Activated naive CD4-positive, alpha-beta T cell treated with anti-CD3 and anti-CD28 coated beads, Interleukin-2, amount 50 U/mL, for 16 hours (primary cell): ENCODE measurements at regions not wholly inside any gene's neighbourhood (a gene's known extent, or its start where the extent isn't known, plus 50 kb on each side); places are given as distances from the start of the nearest gene placed in this dataset.
"Not testable (repeated sequence)": the region's sequence is repeated elsewhere in the genome, so short reads cannot be mapped to it uniquely, and the experiment has no call there.

ENCODE experiments used
- DNase-seq: peaks from one replicate; pipeline ENCODE4 v3.0.0-alpha.2; 2020

- DNase-seq: no peak
Measured at GRCh38 chr1:201639826-201640225, 100.9 kb downstream of the NAV1 start.

DNA sequence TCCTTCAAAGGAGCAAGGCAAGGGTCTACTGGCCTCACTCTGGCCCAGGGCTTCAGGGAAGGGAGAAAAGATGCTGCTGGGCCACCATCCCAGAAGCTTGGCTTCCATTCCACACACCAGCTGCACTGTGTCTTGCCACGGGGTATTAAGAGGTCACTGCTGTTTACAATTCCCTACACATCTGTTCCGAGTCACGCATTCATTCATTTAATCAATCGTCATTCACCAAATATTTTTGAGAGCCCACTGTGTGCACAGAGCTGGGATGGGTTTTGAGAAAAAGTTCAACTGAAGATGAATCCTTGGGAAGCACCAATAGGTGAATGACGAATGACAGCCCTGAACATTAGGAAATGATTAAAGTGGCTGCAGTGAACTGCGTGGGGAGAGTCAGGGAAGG is 101.7 kb downstream of the NAV1 start:
- DNase-seq: no peak

DNA sequence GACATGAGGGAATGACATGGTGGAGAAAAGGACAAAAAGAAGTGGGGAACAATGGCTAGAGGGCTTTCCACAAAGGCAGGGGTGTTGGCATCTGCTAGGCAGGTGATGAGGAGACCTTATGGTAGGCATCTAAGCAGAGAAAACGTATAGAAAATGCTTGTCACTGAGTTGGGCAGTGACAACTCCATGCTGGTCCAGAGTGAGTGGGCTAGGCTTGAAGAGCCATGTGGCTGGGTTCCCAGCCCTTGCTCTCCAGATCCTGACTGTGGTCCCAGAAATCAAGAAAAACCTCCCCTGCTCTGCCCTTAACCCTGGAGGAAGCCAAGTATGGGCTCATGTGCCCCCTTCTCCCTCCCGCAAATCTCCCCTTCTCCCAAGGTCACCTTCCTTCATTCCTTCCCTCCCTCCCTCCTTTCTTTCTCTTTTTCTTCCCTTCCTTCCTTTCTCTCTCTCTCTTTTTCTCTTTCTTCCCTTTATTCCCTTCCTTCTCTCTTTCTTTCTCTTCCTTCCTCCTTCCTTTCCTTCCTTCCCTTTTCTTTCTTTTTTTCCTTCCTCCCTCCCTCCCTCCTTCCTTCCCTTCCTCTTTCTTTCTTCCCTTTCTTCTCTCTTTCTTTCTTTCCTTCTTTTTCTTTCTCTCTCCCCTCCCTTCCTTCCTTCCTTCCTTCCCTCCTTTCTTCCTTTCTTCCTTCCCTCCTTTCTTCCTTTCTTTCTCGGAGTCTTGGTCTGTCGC is 102.8 kb downstream of the NAV1 start:
- no peak for DNase-seq

GRCh38 chr1:201643835-201644104 is 104.8 kb downstream of the NAV1 start:
- DNase-seq: no peak

DNA sequence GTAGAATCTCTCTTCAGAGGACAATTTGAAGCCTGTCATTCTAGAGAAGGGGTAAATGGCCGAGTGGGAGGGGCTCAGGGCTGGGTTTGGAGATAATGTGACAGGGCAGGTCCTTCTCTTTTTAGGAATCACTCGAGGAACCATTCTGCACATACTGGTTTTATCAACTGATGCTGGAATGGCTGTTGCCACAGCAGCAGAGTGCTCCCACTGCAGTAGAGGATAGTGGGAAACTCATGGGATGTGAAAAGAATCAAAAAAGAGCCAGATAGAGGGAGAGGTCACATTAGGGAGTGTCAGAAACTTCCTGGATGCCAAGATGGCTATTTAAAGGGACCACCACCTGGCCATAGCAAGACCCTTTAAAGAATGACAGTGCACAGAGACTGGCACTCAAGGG is 105.3 kb downstream of the NAV1 start:
- DNase-seq: no peak

GRCh38 chr1:201645000-201645399 is 106.1 kb downstream of the NAV1 start:
- not testable (repeated sequence) for DNase-seq

DNA sequence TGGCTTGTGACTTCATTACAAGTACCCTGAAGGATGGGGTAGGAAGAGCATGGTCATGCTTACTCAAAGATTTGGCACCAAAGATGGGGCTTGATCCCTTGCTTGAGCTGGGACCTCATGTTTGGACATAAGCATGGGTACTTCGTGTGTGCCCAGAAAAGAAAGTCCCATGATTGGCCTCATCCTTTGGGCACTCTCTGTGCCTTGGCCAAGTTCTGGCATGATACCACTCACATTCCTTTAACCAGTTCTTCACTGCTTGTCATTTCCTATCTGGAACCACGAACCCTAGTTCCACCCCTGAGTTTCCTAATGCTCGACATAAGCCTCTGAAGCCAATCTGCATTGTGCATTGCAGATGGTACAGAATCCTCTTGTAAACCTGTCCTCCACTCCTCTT is 107.0 kb downstream of the NAV1 start:
- no peak for DNase-seq

GRCh38 chr1:201646411-201647022 is 107.6 kb downstream of the NAV1 start:
- no peak for DNase-seq

- DNase-seq: no peak
Measured at GRCh38 chr1:201647094-201647493, 108.2 kb downstream of the NAV1 start.

DNA sequence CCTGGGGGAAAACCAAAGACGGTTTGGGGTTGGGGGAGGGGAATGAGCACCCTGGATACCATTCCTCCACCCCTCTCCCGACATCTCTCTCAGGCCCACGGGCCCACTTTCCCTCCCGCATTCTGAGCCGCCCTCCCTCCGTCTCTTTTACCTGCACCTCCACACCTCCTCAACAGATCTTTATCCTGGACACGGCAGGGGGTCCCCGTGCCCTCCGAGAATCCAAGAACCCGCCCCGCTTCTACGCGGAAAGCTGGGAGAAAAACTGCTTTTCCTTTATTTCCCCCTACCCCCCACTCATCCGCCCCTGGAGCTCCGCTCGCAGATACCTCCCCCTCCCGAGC is 108.8 kb downstream of the NAV1 start:
- DNase-seq: no peak

- DNase-seq: no peak
Measured at GRCh38 chr1:201648066-201648906, 109.4 kb downstream of the NAV1 start.

- no peak for DNase-seq
Measured at GRCh38 chr1:201648907-201649721, 110.2 kb downstream of the NAV1 start.

GRCh38 chr1:201649761-201650622 is 111.1 kb downstream of the NAV1 start:
- DNase-seq: no peak

DNA sequence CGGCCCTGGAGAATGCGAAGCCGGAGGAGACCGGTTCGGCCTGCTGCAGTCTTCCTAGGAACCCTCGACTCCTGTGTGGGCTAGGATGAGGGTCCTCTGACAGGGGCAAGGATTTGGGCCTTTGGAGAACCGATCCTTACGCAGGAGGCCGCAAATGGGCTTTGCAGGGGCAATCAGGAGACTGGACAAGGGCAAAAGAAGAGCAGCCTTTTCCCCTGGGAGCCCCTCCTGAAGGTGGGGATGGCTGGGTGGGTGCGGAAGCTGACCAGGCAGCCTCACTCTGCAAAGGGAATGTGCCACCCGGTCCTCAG is 111.7 kb downstream of the NAV1 start:
- no peak for DNase-seq

DNA sequence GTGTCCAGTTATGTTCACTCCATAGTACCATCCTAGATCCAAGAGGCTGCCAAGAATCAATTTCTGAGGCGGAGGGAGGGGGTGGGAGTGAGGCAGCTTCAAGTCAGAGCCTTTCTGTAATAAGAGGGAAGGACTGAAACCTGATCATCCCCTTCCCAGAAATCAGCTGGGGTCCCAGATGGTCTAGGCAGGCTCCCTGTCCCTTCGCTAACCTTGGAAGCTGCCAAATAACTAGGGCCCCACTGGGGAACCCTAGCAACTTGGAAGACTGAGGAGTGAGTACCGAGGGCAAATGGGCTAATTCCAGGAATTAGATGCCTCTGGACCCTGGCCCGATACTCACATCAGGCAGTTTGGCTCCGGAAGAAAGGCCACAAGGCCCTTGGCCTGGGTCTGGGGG is 113.3 kb downstream of the NAV1 start:
- no peak for DNase-seq

DNA sequence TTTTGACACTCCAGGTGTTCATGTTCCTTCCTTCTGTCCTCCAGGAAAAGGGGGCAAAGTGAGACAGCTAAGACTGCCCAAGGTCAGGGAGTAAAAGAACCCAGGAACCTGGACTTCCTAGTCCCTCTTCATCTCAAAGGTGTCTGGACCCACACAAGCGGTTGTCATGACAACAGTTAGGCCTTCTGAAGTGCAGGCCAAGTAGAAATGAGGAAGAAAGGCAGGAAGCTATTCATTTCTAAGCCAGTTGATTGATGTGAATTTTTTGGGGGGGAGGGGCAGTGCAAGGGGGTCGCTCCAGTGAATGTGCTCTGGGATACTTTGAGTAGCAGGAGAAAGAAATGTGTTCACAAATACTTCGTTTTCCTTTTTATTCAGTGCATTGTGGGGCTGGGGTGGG is 114.3 kb downstream of the NAV1 start:
- no peak for DNase-seq

DNA sequence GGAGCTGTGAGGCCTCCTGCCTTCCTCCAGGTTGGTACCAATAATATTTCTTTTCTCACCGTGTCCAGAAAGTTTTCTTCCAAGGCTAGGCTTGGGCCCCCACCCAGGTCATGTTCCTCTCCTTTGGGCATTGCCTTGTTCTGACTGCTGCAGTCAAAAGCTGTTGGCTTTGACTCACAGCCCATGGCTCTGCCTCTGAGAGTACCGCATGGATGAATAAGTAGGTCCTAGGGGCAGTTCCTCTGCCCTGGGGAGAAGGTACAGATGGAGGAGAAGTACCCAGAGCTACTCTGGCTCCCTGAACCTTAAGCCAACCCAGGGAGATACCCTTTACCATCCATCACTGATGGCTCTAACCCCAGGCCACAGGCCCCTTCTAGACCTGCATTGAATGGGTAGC is 115.0 kb downstream of the NAV1 start:
- no peak for DNase-seq

GRCh38 chr1:201655243-201655642 is 116.3 kb downstream of the NAV1 start:
- DNase-seq: no peak

- DNase-seq: no peak
Measured at GRCh38 chr1:201655910-201656309, 117.0 kb downstream of the NAV1 start.

DNA sequence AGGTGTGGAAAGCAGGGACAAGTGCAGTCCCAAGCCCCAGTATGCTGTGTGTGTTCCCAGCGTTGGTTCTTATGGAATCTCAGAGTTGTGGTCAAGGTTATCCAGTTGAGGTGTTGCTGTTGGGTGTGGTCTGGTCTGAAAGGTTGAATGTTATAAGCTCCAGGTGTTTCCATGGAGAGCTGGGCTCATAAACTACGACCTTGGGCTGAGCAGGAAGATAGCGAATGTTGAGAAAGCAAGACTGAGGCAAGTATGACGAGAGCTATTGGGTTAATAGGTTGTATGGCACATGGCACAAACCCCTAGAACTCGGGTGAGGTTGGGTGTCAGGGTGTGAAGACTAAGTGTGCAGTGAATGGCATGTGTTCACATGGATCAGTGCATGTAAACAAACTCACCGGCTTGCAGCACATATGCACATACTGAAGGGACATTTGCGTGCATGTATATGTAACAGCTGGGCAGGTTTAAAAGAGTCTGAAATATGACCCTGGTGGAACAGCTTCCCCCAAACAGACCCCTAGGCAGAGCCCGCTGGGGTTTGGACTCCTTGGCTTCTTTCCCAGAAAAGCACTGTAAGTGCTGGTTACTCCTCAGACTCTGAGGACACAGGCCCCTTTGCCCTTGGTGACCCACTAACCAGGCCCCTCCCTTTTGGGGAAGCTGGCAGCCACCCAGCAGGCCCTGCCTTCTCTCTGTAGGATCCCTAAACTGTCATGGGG is 117.5 kb downstream of the NAV1 start:
- no peak for DNase-seq

- DNase-seq: no peak
Measured at GRCh38 chr1:201659572-201659971, 120.6 kb downstream of the NAV1 start.
